Endothelial cell of umbilical vein (primary cell): ENCODE measurements at regions not wholly inside any gene's neighbourhood (a gene's known extent, or its start where the extent isn't known, plus 50 kb on each side); places are given as distances from the start of the nearest gene placed in this dataset.

Experiments
- CTCF ChIP-seq, 2 donors: IDR thresholded peaks; 1 replicate in 1 of 2; 2 replicates in 1 of 2; pipeline ENCODE4 v1.5.1; 2011; ENCODE audit warnings: low read length in 2 of 2, mild to moderate bottlenecking in 2 of 2, moderate library complexity in 2 of 2, control low read depth in 1 of 2, inconsistent platforms in 1 of 2, low read depth in 1 of 2; ENCODE audit not compliant: insufficient read depth in 1 of 2; ENCODE audit errors: extremely low read depth in 1 of 2
- EZH2 ChIP-seq: IDR thresholded peaks from 2 replicates; pipeline ENCODE4 v1.6.1; 2012; ENCODE audit warnings: borderline replicate concordance, low read depth, mild to moderate bottlenecking, moderate library complexity, low read length, inconsistent platforms; ENCODE audit not compliant: severe bottlenecking
- FOS ChIP-seq: IDR thresholded peaks from 2 replicates; pipeline ENCODE4 v1.6.1; 2011; ENCODE audit warnings: mild to moderate bottlenecking, low read length, moderate library complexity, borderline replicate concordance; ENCODE audit not compliant: insufficient read depth
- GATA2 ChIP-seq: IDR thresholded peaks from 2 replicates; pipeline ENCODE4 v1.7.0; 2011; ENCODE audit warnings: low read depth, mild to moderate bottlenecking, moderate library complexity, mixed read lengths, low read length; ENCODE audit not compliant: insufficient read length, insufficient read depth
- JUN ChIP-seq: IDR thresholded peaks from 2 replicates; pipeline ENCODE4 v1.6.1; 2011; ENCODE audit warnings: borderline replicate concordance, low read depth; ENCODE audit not compliant: insufficient read length, insufficient read depth
- MAX ChIP-seq: IDR thresholded peaks from 2 replicates; pipeline ENCODE4 v1.6.1; 2011; ENCODE audit not compliant: insufficient read depth, insufficient read length
- MYC ChIP-seq: IDR thresholded peaks from one replicate; pipeline ENCODE4 v1.6.1; 2011; ENCODE audit warnings: mild to moderate bottlenecking, low read depth, low read length
- POLR2A ChIP-seq: IDR thresholded peaks from 2 replicates; pipeline ENCODE4 v1.6.1; 2012; ENCODE audit warnings: low read depth, mild to moderate bottlenecking, control low read depth, low read length
- POLR2AphosphoS5 ChIP-seq: IDR thresholded peaks from 2 replicates; pipeline ENCODE4 v1.6.1; 2012; ENCODE audit warnings: low read depth, mild to moderate bottlenecking, control low read depth, low read length, moderate library complexity; ENCODE audit not compliant: insufficient read depth

GRCh38 chr2:51410331-51410730 lies 378.4 kb upstream of the NRXN1 start:
- TF ChIP-seq CTCF (IDR thresholded peaks at IDR 0.05; ENCODE audit: extremely low read depth in 1 of 2, insufficient read depth in 1 of 2, low read depth in 1 of 2, low read length in 2 of 2): no peak
- no peak for TF ChIP-seq FOS
- no peak for TF ChIP-seq POLR2A
- no peak for TF ChIP-seq POLR2AphosphoS5
- no peak for TF ChIP-seq MAX
- no peak for TF ChIP-seq EZH2
- TF ChIP-seq JUN: no peak
- no peak for TF ChIP-seq GATA2
- TF ChIP-seq MYC: no peak
